ENCODE measurements at regions not wholly inside any gene's neighbourhood (a gene's known extent, or its start where the extent isn't known, plus 50 kb on each side); places are given as distances from the start of the nearest gene placed in this dataset.
A peak's percentile ranks its signal among the peaks of the same experiment; 100 is the strongest.

- no peaks in the 10 kb centered on the region for H3K9me3 ChIP-seq
- no peaks in the 10 kb centered on the region for H3K4me1 ChIP-seq
- no peak for ATAC-seq
- H3K27ac ChIP-seq: no peak overlapping the region
- no peak for TF ChIP-seq POLR2A (IDR thresholded peaks at IDR 0.05)
- TF ChIP-seq, protein P1, sequence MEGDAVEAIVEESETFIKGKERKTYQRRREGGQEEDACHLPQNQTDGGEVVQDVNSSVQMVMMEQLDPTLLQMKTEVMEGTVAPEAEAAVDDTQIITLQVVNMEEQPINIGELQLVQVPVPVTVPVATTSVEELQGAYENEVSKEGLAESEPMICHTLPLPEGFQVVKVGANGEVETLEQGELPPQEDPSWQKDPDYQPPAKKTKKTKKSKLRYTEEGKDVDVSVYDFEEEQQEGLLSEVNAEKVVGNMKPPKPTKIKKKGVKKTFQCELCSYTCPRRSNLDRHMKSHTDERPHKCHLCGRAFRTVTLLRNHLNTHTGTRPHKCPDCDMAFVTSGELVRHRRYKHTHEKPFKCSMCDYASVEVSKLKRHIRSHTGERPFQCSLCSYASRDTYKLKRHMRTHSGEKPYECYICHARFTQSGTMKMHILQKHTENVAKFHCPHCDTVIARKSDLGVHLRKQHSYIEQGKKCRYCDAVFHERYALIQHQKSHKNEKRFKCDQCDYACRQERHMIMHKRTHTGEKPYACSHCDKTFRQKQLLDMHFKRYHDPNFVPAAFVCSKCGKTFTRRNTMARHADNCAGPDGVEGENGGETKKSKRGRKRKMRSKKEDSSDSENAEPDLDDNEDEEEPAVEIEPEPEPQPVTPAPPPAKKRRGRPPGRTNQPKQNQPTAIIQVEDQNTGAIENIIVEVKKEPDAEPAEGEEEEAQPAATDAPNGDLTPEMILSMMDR (IDR thresholded peaks at IDR 0.05): peak in 1 of 4 experiments; percentile 55
- WGBS, 2 donors (ENCODE audit: low coverage in 1 of 2): 63 to 65% methylated on average over 6 of the region's 17 CpGs
- no peak overlapping the region for H3K4me3 ChIP-seq
- H3K36me3 ChIP-seq: no peaks in the 10 kb centered on the region
- peaks cover 36% of the 10 kb centered on the region for H3K27me3 ChIP-seq
Observed at GRCh38 chr1:38608202-38608864, 251.2 kb downstream of the RRAGC start.

DNA sequence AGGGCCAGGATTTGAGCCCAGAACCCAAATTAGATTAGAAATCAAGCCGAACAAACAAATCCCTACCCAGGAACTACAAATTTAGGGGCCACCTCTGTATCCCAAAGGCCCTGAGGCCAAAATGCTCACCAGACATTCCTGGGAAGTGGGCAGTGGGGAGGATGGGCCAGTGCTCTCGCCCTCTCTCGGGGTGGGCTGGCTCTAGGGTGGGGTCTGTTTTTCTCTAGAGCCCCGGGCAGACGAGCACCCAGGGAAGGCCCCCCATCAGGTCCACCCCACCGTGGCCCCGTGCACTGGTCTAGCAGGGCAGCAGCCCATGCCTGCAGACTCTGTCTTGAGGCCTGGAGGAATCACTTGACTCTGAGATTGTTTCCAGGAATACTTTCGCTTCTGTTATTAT is 252.0 kb downstream of the RRAGC start:
- no peak overlapping the region for H3K4me3 ChIP-seq
- ATAC-seq: no peak
- H3K4me1 ChIP-seq: no peaks in the 10 kb centered on the region
- H3K36me3 ChIP-seq: no peaks in the 10 kb centered on the region
- WGBS, 2 donors (ENCODE audit: low coverage in 1 of 2): 70 to 75% methylated on average over 2 to 3 of the region's 8 CpGs
- H3K27me3 ChIP-seq: peaks cover 28% of the 10 kb centered on the region
- H3K27ac ChIP-seq: no peak overlapping the region
- no peaks in the 10 kb centered on the region for H3K9me3 ChIP-seq
- TF ChIP-seq POLR2A (IDR thresholded peaks at IDR 0.05) (no peak), EP300 (IDR thresholded peaks at IDR 0.05) (no peak), POLR2AphosphoS5 (IDR thresholded peaks at IDR 0.05) (no peak)
- TF ChIP-seq, protein P1 (IDR thresholded peaks at IDR 0.05): no peak

GRCh38 chr1:38605063-38605462 is 254.5 kb downstream of the RRAGC start:
- no peak for TF ChIP-seq POLR2A (IDR thresholded peaks at IDR 0.05)
- no peak for TF ChIP-seq EP300 (IDR thresholded peaks at IDR 0.05)
- TF ChIP-seq, protein P1 (IDR thresholded peaks at IDR 0.05): no peak
- no peak for TF ChIP-seq POLR2AphosphoS5 (IDR thresholded peaks at IDR 0.05)
- no peak for ATAC-seq
- 60 to 76% methylated on average over 2 to 3 of the region's 3 CpGs for WGBS, 2 donors (ENCODE audit: low coverage in 1 of 2)

GRCh38 chr1:38603907-38604306 is 255.7 kb downstream of the RRAGC start:
- no peak overlapping the region for H3K4me3 ChIP-seq
- no peaks in the 10 kb centered on the region for H3K36me3 ChIP-seq
- WGBS, 2 donors (ENCODE audit: low coverage in 1 of 2): 72 to 90% methylated on average over 5 of the region's 8 CpGs
- TF ChIP-seq, protein P1 (IDR thresholded peaks at IDR 0.05): no peak
- TF ChIP-seq EP300 (IDR thresholded peaks at IDR 0.05): no peak
- TF ChIP-seq POLR2A (IDR thresholded peaks at IDR 0.05): no peak
- no peak for TF ChIP-seq POLR2AphosphoS5 (IDR thresholded peaks at IDR 0.05)
- H3K27ac ChIP-seq: no peak overlapping the region
- H3K27me3 ChIP-seq: peaks cover 23% of the 10 kb centered on the region
- H3K4me1 ChIP-seq: no peaks in the 10 kb centered on the region
- ATAC-seq: no peak
- H3K9me3 ChIP-seq: no peaks in the 10 kb centered on the region

More at GRCh38 chr1:38605063-38605462, 254.5 kb downstream of the RRAGC start:
- peaks cover 30% of the 10 kb centered on the region for H3K27me3 ChIP-seq
- no peak overlapping the region for H3K27ac ChIP-seq
- no peaks in the 10 kb centered on the region for H3K9me3 ChIP-seq
- no peak overlapping the region for H3K4me3 ChIP-seq
- H3K4me1 ChIP-seq: no peaks in the 10 kb centered on the region
- no peaks in the 10 kb centered on the region for H3K36me3 ChIP-seq

DNA sequence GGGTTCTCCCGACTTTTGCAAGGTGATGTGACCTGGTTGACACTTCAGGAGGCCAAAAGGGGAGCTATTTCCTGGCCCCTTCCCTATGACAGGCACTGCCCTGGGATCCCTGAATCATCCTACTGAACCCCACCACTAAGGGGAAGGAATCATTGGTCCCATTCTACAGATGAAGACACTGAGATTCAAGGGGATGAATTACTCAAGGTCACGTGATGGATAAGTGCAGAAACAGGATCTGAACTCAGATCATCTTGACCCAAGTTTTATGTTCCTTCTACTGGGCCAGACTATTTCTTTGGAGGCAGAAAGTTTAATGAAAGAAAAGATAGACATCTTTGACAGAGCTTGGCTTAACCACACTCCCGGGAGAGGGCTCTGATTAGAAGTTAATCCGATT is 258.7 kb downstream of the RRAGC start:
- Histone ChIP-seq H3K9me3 (no peaks in the 10 kb centered on the region), H3K4me3 (no peak overlapping the region), H3K36me3 (no peaks in the 10 kb centered on the region), H3K27ac (no peak overlapping the region), H3K4me1 (no peaks in the 10 kb centered on the region), H3K27me3 (peaks cover 42% of the 10 kb centered on the region)
- ATAC-seq: no peak
- TF ChIP-seq EP300 (IDR thresholded peaks at IDR 0.05) (no peak), POLR2A (IDR thresholded peaks at IDR 0.05) (no peak), POLR2AphosphoS5 (IDR thresholded peaks at IDR 0.05) (no peak)
- TF ChIP-seq, protein P1 (IDR thresholded peaks at IDR 0.05): no peak
- WGBS, 2 donors (ENCODE audit: low coverage in 1 of 2): 54 to 64% methylated on average over 4 of the region's 4 CpGs
